Heart left ventricle (tissue), 16 donors: ENCODE measurements at regions not wholly inside any gene's neighbourhood (a gene's known extent, or its start where the extent isn't known, plus 50 kb on each side); places are given as distances from the start of the nearest gene placed in this dataset.

ENCODE experiments used
- ATAC-seq, 4 donors: fragments of 200-7000 bp; cut with Tn5 transposase; one replicate each; pipeline ENCODE4 v1.9.1; 2020 to 2022; ENCODE audit warnings: moderate library complexity in 4 of 4, mild to moderate bottlenecking in 3 of 4, moderate number of reproducible peaks in 1 of 4
- DNase-seq, 5 donors: peaks; one replicate each; pipeline ENCODE4 v3.0.0-alpha.2; 2020
- H3K27ac ChIP-seq, 12 donors: fragments of 200-600 bp; sonication (generic) in 4 of 12; one replicate each; pipeline versions ENCODE4 v1.5.0 to v1.8.0; 2016 to 2022; ENCODE audit warnings: mild to moderate bottlenecking in 2 of 12
- H3K27me3 ChIP-seq, 9 donors: fragments of 200-600 bp; sonication (generic) in 2 of 9; one replicate each; pipeline versions ENCODE4 v1.5.1 to v1.8.0; 2016 to 2022; ENCODE audit warnings: mild to moderate bottlenecking in 3 of 9
- H3K36me3 ChIP-seq, 9 donors: fragments of 200-600 bp; sonication (generic) in 2 of 9; one replicate each; pipeline versions ENCODE4 v1.5.0 to v1.8.0; 2018 to 2022; ENCODE audit warnings: mild to moderate bottlenecking in 2 of 9
- H3K4me1 ChIP-seq, 12 donors: fragments of 200-600 bp; sonication (generic) in 4 of 12; one replicate each; pipeline versions ENCODE4 v1.5.0 to v1.8.0; 2016 to 2022; ENCODE audit warnings: mild to moderate bottlenecking in 3 of 12
- H3K4me3 ChIP-seq, 12 donors: fragments of 200-600 bp; sonication (generic) in 4 of 12; one replicate each; pipeline versions ENCODE4 v1.5.0 to v1.8.0; 2017 to 2022; ENCODE audit warnings: mild to moderate bottlenecking in 9 of 12, moderate library complexity in 4 of 12
- H3K9me3 ChIP-seq, 12 donors: fragments of 200-600 bp; sonication (generic) in 4 of 12; one replicate each; pipeline versions ENCODE4 v1.5.0 to v1.8.0; 2016 to 2022; ENCODE audit warnings: mild to moderate bottlenecking in 1 of 12
- CTCF ChIP-seq, 12 donors: fragments of 200-600 bp; sonication (generic) in 4 of 12; IDR thresholded peaks; one replicate each; pipeline versions ENCODE4 v1.5.0 to v1.8.0; 2018 to 2022; ENCODE audit warnings: antibody characterized with exemption in 12 of 12, mild to moderate bottlenecking in 5 of 12
- POLR2A ChIP-seq, 2 donors: fragments of 450-650 bp; IDR thresholded peaks; one replicate each; pipeline ENCODE4 v1.6.1; 2017; ENCODE audit warnings: antibody characterized with exemption in 2 of 2, mild to moderate bottlenecking in 2 of 2, moderate library complexity in 2 of 2
- WGBS, 4 donors: extraction: QIAGEN DNeasy Blood & Tissue Kit in 2 of 4; methylation state at CpG; one replicate each; pipeline versions ENCODE4 v1.1.5 to v1.1.7; 2013 to 2018; 5-methylcytosine and 5-hydroxymethylcytosine counted together
- intact Hi-C, 10 donors: fragments of 100-400 bp; cut with DNase I; formaldehyde crosslinking; loops; one replicate each; pipeline versions ENCODE4 v1.11.1 to v1.14.2; 2022
- donor health status: ischemic (EF 13 %, LVEDD 7.1; RV severe dilation, severe dysfunction).
- donor health status: healthy with polysubstance abuse.
- donor health status: DM: no; HTN: yes; CAD: no.
- donor health status: DM: no; HTN: no; CAD: no.
- donor health status: ischemic (EF 25% LVEDD 6.9; RV normal size, moderate dysfunction).
- donor health status: ischemic (EF 25% LVEDD 5.7; RV mildly dilated, moderate dysfunction).
- donor health status: healthy.
- donor health status: DM: yes; HTN: yes; CAD: no.
- donor health status: ischemic (EF 35%, LVEDD 5.7; RV mildly dilated, moderate dysfunction).
- donor health status: nonischemic (EF 11% LVEDD 7.7; RV severe dilation, severe dysfunction).
- donor health status: DM: yes; HTN: yes; CAD: no.
- donor health status: PGD.
- donor health status: ischemic (EF 29% LVEDD 5.4; RV normal size, mild dysfunction).
- donor health status: nonischemic (EF 23%, LVEDD 6.1; RV moderate dilation, normal function).

DNA sequence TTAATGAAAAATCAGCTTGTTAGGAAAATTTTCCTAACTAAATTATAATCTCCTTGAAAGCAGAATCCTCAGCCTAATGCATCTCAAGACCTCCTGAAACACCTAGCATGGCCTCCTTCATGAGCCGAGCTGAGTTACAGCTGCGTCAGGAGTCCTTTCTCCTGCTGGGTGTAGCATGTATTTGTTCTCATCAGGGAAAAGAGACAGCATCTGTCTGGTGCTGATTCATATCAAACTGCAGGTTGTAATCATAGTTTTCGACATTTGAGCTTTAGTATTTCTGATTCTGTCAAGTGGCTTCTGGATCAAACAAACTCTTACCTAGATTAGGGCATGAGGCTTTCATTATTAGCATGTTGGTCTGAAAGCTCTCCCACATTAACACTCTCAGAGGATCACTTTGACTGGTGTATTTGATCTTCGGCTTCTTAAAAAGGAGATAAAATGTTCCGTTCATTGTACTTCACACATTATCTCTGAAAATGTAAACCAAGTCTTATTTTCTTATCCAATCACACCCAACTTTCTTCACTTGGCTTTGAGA is 140.1 kb upstream of the FRG1 start:
- intact Hi-C loops: loop anchor here in 1 of 10 donors (10.0 kb wide), 1 partner anchor 104 kb away; no protein-coding TSS in a partner anchor
- ATAC-seq (no peak), DNase-seq (no peak)
- H3K4me1 ChIP-seq: peaks cover 0 to 6% (median 0%) of the 10 kb centered on the region in 12 donors
- WGBS, 4 donors: 85 to 86% (median 85%) methylated on average over 5 of the region's 5 CpGs
- H3K4me3 ChIP-seq: no peak overlapping the region
- no peak for TF ChIP-seq CTCF (IDR thresholded peaks at IDR 0.05)
- TF ChIP-seq POLR2A (IDR thresholded peaks at IDR 0.05): no peak
- H3K27ac ChIP-seq: no peak overlapping the region
- H3K9me3 ChIP-seq: peaks cover 0 to 6% (median 0%) of the 10 kb centered on the region in 12 donors
- no peaks in the 10 kb centered on the region for H3K36me3 ChIP-seq
- no peaks in the 10 kb centered on the region for H3K27me3 ChIP-seq

DNA sequence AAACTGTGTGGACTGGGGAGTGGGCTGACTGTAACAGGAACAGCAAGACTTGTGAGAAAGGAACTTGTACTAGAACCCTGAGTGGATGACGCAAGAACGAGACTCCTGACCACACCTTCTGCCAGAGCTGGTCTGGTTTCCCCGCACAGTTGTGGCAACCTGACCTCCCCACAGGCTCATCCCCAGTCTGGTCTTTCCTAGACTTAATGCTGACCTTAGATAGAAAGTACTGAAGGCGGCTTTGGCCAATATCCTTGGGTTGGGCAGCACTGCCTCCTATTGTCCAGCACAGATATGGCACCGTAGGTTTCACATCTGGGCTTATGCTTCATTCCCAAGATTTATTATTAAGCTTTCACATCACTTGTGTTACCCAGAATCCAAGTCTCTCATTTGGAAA is 137.8 kb upstream of the FRG1 start:
- Histone ChIP-seq H3K9me3 (peaks cover 0 to 5% (median 0%) of the 10 kb centered on the region in 12 donors), H3K4me3 (no peak overlapping the region), H3K36me3 (no peaks in the 10 kb centered on the region), H3K4me1 (peaks cover 0 to 6% (median 0%) of the 10 kb centered on the region in 12 donors), H3K27ac (no peak overlapping the region), H3K27me3 (no peaks in the 10 kb centered on the region)
- DNase-seq (no peak), ATAC-seq (no peak)
- intact Hi-C loops: loop anchor here in 1 of 10 donors (10.0 kb wide), 1 partner anchor 102 kb away; no protein-coding TSS in a partner anchor
- WGBS, 4 donors: 76 to 87% (median 80%) methylated on average over 5 of the region's 5 CpGs
- no peak for TF ChIP-seq CTCF (IDR thresholded peaks at IDR 0.05)
- TF ChIP-seq POLR2A (IDR thresholded peaks at IDR 0.05): no peak

GRCh38 chr4:189804894-189805293 is 135.8 kb upstream of the FRG1 start:
- ATAC-seq (peak in 3 of 4 donors; percentile 72 to 94 (median 81)), DNase-seq (peak in 3 of 5 donors; percentile 40 to 82 (median 68))
- TF ChIP-seq CTCF (IDR thresholded peaks at IDR 0.05): no peak
- no peak for TF ChIP-seq POLR2A (IDR thresholded peaks at IDR 0.05)
- Histone ChIP-seq H3K4me3 (no peak overlapping the region), H3K4me1 (peaks cover 0 to 6% (median 0%) of the 10 kb centered on the region in 12 donors), H3K36me3 (no peaks in the 10 kb centered on the region), H3K27me3 (no peaks in the 10 kb centered on the region), H3K27ac (no peak overlapping the region), H3K9me3 (peaks cover 0 to 5% (median 0%) of the 10 kb centered on the region in 12 donors)
- intact Hi-C loops: loop anchor here in 1 of 10 donors (10.0 kb wide), 1 partner anchor 100 kb away; no protein-coding TSS in a partner anchor
- 22 to 39% (median 35%) methylated on average over 5 of the region's 5 CpGs for WGBS, 4 donors

GRCh38 chr4:189806506-189806905 is 134.2 kb upstream of the FRG1 start:
- no peaks in the 10 kb centered on the region for H3K27me3 ChIP-seq
- H3K36me3 ChIP-seq: no peaks in the 10 kb centered on the region
- intact Hi-C loops: loop anchor here in 1 of 10 donors (10.0 kb wide), 1 partner anchor 98 kb away; no protein-coding TSS in a partner anchor
- WGBS, 4 donors: 66 to 83% (median 76%) methylated on average over 6 of the region's 6 CpGs
- peaks cover 0 to 6% (median 0%) of the 10 kb centered on the region in 12 donors for H3K4me1 ChIP-seq
- no peak for DNase-seq
- peaks cover 0 to 5% (median 0%) of the 10 kb centered on the region in 12 donors for H3K9me3 ChIP-seq
- no peak overlapping the region for H3K27ac ChIP-seq
- no peak for ATAC-seq
- no peak overlapping the region for H3K4me3 ChIP-seq
- no peak for TF ChIP-seq CTCF (IDR thresholded peaks at IDR 0.05)
- no peak for TF ChIP-seq POLR2A (IDR thresholded peaks at IDR 0.05)
